Hippocampal formation (tissue), 2 donors: ENCODE measurements at regions not wholly inside any gene's neighbourhood (a gene's known extent, or its start where the extent isn't known, plus 50 kb on each side); places are given as distances from the start of the nearest gene placed in this dataset.

Experiments used
- DNase-seq, 2 donors: peaks; one replicate each; lab custom pipeline; 2025; lab: John Stamatoyannopoulos, UW

- no peak for DNase-seq
Measured at GRCh38 chr2:160674146-160674750, 180.6 kb upstream of the RBMS1 start.

GRCh38 chr2:160679686-160680085, 186.1 kb upstream of the RBMS1 start:
- DNase-seq = no peak

GRCh38 chr2:160680294-160680693, 186.7 kb upstream of the RBMS1 start:
- no peak for DNase-seq

GRCh38 chr2:160680974-160681373, 187.4 kb upstream of the RBMS1 start:
- no peak for DNase-seq

- no peak for DNase-seq
Measured at GRCh38 chr2:160683206-160683605, 189.6 kb upstream of the RBMS1 start.

GRCh38 chr2:160687629-160688028, 194.0 kb upstream of the RBMS1 start:
- DNase-seq = no peak

- no peak for DNase-seq
Measured at GRCh38 chr2:160689441-160689840, 195.8 kb upstream of the RBMS1 start.

- DNase-seq = no peak
Measured at GRCh38 chr2:160694221-160694620, 200.6 kb upstream of the RBMS1 start.

GRCh38 chr2:160694631-160695030, 201.0 kb upstream of the RBMS1 start:
- DNase-seq = no peak

GRCh38 chr2:160695402-160696086, 201.9 kb upstream of the RBMS1 start:
- DNase-seq = no peak

- DNase-seq = no peak
Measured at GRCh38 chr2:160696087-160696452, 202.5 kb upstream of the RBMS1 start.

- DNase-seq = no peak
Measured at GRCh38 chr2:160697817-160698216, 204.2 kb upstream of the RBMS1 start.

GRCh38 chr2:160700021-160700814, 206.6 kb upstream of the RBMS1 start:
- no peak for DNase-seq

GRCh38 chr2:160701822-160702221, 208.2 kb upstream of the RBMS1 start:
- no peak for DNase-seq

- no peak for DNase-seq
Measured at GRCh38 chr2:160702754-160703153, 209.1 kb upstream of the RBMS1 start.

GRCh38 chr2:160703648-160704585, 210.3 kb upstream of the RBMS1 start:
- no peak for DNase-seq

- DNase-seq = no peak
Measured at GRCh38 chr2:160715428-160715827, 221.8 kb upstream of the RBMS1 start.

GRCh38 chr2:160719116-160719515, 225.5 kb upstream of the RBMS1 start:
- no peak for DNase-seq

GRCh38 chr2:160720098-160720497, 226.5 kb upstream of the RBMS1 start:
- no peak for DNase-seq

GRCh38 chr2:160721089-160722040, 227.8 kb upstream of the RBMS1 start:
- DNase-seq = no peak

GRCh38 chr2:160726046-160726445, 232.4 kb upstream of the RBMS1 start:
- no peak for DNase-seq
